ENCODE measurements at regions not wholly inside any gene's neighbourhood (a gene's known extent, or its start where the extent isn't known, plus 50 kb on each side); places are given as distances from the start of the nearest gene placed in this dataset.
A peak's percentile ranks its signal among the peaks of the same experiment; 100 is the strongest.

- TF ChIP-seq USF2 (IDR thresholded peaks at IDR 0.05) (no peak), HDAC2 (IDR thresholded peaks at IDR 0.05) (no peak), MYC (IDR thresholded peaks at IDR 0.05; ENCODE audit: borderline replicate concordance, low read length) (no peak), MAZ (IDR thresholded peaks at IDR 0.05; ENCODE audit: borderline replicate concordance, low read depth, low read length) (no peak)
- TF ChIP-seq, protein P1, sequence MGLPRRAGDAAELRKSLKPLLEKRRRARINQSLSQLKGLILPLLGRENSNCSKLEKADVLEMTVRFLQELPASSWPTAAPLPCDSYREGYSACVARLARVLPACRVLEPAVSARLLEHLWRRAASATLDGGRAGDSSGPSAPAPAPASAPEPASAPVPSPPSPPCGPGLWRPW (IDR thresholded peaks at IDR 0.05), result no peak
- TF ChIP-seq, protein P2, sequence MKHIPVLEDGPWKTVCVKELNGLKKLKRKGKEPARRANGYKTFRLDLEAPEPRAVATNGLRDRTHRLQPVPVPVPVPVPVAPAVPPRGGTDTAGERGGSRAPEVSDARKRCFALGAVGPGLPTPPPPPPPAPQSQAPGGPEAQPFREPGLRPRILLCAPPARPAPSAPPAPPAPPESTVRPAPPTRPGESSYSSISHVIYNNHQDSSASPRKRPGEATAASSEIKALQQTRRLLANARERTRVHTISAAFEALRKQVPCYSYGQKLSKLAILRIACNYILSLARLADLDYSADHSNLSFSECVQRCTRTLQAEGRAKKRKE (CRISPR knock-in tag; IDR thresholded peaks at IDR 0.05; ENCODE audit: low read depth), result no peak
Measured at GRCh38 chrX:3968749-3969148, 255.3 kb upstream of the PRKX start (continued).

GRCh38 chrX:3963980-3964379 lies 250.5 kb upstream of the PRKX start:
- CTCF ChIA-PET, result interaction anchor here (0.7 to 1.5 kb wide), 2 partner anchors 9 to 1615 kb away, joined by 3 to 4 read pairs; no protein-coding TSS in a partner anchor
- POLR2A ChIA-PET, result no interaction called here
- FAIRE-seq (no peak), ATAC-seq (no peak), DNase-seq (ENCODE audit: low read depth in 1 of 2, low spot score in 1 of 2) (no peak)
- no peak overlapping the region for H3K27ac ChIP-seq
- no peaks in the 10 kb centered on the region for H3K9me3 ChIP-seq
- no peak overlapping the region for H3K4me3 ChIP-seq
- no peak overlapping the region for H3K4me2 ChIP-seq
- H3K4me1 ChIP-seq, result no peaks in the 10 kb centered on the region
- 8% methylated on average over 6 of the region's 6 CpGs for WGBS (ENCODE audit: missing lambda C conversion rate)
- TF ChIP-seq JUN (IDR thresholded peaks at IDR 0.05) (no peak), NFE2L2 (conservative IDR thresholded peaks at IDR 0.05; ENCODE audit: low read length) (no peak)

- Histone ChIP-seq H3K27ac (no peak overlapping the region), H3K4me2 (peak overlapping the region; percentile 39), H3K4me3 (no peak overlapping the region), H3K4me1 (no peaks in the 10 kb centered on the region), H3K9me3 (no peaks in the 10 kb centered on the region)
- WGBS (ENCODE audit: missing lambda C conversion rate), result 5% methylated on average over 13 of the region's 13 CpGs
- peak in 1 of 2 experiments; percentile 7 for DNase-seq (ENCODE audit: low read depth in 1 of 2, low spot score in 1 of 2)
- FAIRE-seq, result peak; percentile 23
- TF ChIP-seq EHF (CRISPR knock-in tag; IDR thresholded peaks at IDR 0.05) (no peak), HOXB13 (CRISPR knock-in tag; IDR thresholded peaks at IDR 0.05; ENCODE audit: low read depth) (no peak), POLR2A (IDR thresholded peaks at IDR 0.05; ENCODE audit: low read length) (no peak), RAD21 (conservative IDR thresholded peaks at IDR 0.05 in 1 of 2, IDR thresholded peaks at IDR 0.05 in 1 of 2) (peak; percentile 63 to 73), NFE2L2 (conservative IDR thresholded peaks at IDR 0.05; ENCODE audit: low read length) (no peak), SMC3 (IDR thresholded peaks at IDR 0.05) (peak; percentile 46; the same call in 2 of the 3 replicates)
- TF ChIP-seq, protein P3, sequence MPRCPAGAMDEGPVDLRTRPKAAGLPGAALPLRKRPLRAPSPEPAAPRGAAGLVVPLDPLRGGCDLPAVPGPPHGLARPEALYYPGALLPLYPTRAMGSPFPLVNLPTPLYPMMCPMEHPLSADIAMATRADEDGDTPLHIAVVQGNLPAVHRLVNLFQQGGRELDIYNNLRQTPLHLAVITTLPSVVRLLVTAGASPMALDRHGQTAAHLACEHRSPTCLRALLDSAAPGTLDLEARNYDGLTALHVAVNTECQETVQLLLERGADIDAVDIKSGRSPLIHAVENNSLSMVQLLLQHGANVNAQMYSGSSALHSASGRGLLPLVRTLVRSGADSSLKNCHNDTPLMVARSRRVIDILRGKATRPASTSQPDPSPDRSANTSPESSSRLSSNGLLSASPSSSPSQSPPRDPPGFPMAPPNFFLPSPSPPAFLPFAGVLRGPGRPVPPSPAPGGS (IDR thresholded peaks at IDR 0.05), result no peak
- TF ChIP-seq, protein P4, sequence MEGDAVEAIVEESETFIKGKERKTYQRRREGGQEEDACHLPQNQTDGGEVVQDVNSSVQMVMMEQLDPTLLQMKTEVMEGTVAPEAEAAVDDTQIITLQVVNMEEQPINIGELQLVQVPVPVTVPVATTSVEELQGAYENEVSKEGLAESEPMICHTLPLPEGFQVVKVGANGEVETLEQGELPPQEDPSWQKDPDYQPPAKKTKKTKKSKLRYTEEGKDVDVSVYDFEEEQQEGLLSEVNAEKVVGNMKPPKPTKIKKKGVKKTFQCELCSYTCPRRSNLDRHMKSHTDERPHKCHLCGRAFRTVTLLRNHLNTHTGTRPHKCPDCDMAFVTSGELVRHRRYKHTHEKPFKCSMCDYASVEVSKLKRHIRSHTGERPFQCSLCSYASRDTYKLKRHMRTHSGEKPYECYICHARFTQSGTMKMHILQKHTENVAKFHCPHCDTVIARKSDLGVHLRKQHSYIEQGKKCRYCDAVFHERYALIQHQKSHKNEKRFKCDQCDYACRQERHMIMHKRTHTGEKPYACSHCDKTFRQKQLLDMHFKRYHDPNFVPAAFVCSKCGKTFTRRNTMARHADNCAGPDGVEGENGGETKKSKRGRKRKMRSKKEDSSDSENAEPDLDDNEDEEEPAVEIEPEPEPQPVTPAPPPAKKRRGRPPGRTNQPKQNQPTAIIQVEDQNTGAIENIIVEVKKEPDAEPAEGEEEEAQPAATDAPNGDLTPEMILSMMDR (IDR thresholded peaks at IDR 0.05), result peak; percentile 85
- ChIA-PET POLR2A (no interaction called here), CTCF (interaction anchor here (0.6 to 1.9 kb wide), 14 partner anchors 8 to 1151 kb away, joined by 3 to 11 read pairs (median 4); no protein-coding TSS in a partner anchor)
- ATAC-seq, result peak; percentile 59 to 79; a peak in 4 of 6 replicates
Measured at GRCh38 chrX:3962511-3963311, 249.3 kb upstream of the PRKX start.

GRCh38 chrX:3960952-3961351 lies 247.5 kb upstream of the PRKX start:
- no peaks in the 10 kb centered on the region for H3K4me1 ChIP-seq
- ATAC-seq, result no peak
- ChIA-PET CTCF (interaction anchor here (0.6 kb wide), 1 partner anchor 21 kb away, joined by 3 read pairs; no protein-coding TSS in a partner anchor), POLR2A (no interaction called here)
- no peak overlapping the region for H3K4me2 ChIP-seq
- no peak for DNase-seq (ENCODE audit: low read depth in 1 of 2, low spot score in 1 of 2)
- FAIRE-seq, result no peak
- no peak overlapping the region for H3K4me3 ChIP-seq
- H3K27ac ChIP-seq, result no peak overlapping the region
- H3K9me3 ChIP-seq, result no peaks in the 10 kb centered on the region
- TF ChIP-seq SREBF2 (IDR thresholded peaks at IDR 0.05) (no peak), JUN (IDR thresholded peaks at IDR 0.05) (no peak), NR3C1 (IDR thresholded peaks at IDR 0.05) (no peak), POLR2A (IDR thresholded peaks at IDR 0.05; ENCODE audit: low read length) (no peak), GATA3 (IDR thresholded peaks at IDR 0.05; ENCODE audit: borderline replicate concordance) (no peak), USF2 (IDR thresholded peaks at IDR 0.05) (no peak), HDAC2 (IDR thresholded peaks at IDR 0.05) (no peak), RAD21 (conservative IDR thresholded peaks at IDR 0.05 in 1 of 2, IDR thresholded peaks at IDR 0.05 in 1 of 2) (no peak), MAZ (IDR thresholded peaks at IDR 0.05; ENCODE audit: borderline replicate concordance, low read depth, low read length) (no peak), CHD2 (IDR thresholded peaks at IDR 0.05; ENCODE audit: low read length, partially characterized antibody) (no peak), HEYL (CRISPR knock-in tag; IDR thresholded peaks at IDR 0.05) (no peak)
- TF ChIP-seq, protein P1 (IDR thresholded peaks at IDR 0.05), result no peak
- TF ChIP-seq, protein P5, sequence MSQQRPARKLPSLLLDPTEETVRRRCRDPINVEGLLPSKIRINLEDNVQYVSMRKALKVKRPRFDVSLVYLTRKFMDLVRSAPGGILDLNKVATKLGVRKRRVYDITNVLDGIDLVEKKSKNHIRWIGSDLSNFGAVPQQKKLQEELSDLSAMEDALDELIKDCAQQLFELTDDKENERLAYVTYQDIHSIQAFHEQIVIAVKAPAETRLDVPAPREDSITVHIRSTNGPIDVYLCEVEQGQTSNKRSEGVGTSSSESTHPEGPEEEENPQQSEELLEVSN (IDR thresholded peaks at IDR 0.05; ENCODE audit: borderline replicate concordance, low read depth), result no peak
- TF ChIP-seq, protein P2 (CRISPR knock-in tag; IDR thresholded peaks at IDR 0.05; ENCODE audit: low read depth), result no peak

All from A549 (cell line).